HCT116 (cell line): ENCODE measurements at regions not wholly inside any gene's neighbourhood (a gene's known extent, or its start where the extent isn't known, plus 50 kb on each side); places are given as distances from the start of the nearest gene placed in this dataset.

Experiments
- CEBPB ChIP-seq: IDR thresholded peaks from 2 replicates; pipeline ENCODE4 v1.6.1; 2012; ENCODE audit warnings: low read depth
- EZH2 ChIP-seq: fragments of 200-600 bp; sonication (generic); IDR thresholded peaks from 2 replicates; pipeline ENCODE4 v1.6.1; 2017; ENCODE audit warnings: antibody characterized with exemption, mixed run types
- EZH2phosphoT487 ChIP-seq: fragments of 200-600 bp; IDR thresholded peaks from 2 replicates; pipeline ENCODE4 v1.6.1; 2018; ENCODE audit warnings: antibody characterized with exemption, borderline replicate concordance
- FOSL1 ChIP-seq: IDR thresholded peaks from 2 replicates; pipeline ENCODE4 v1.6.1; 2012; ENCODE audit warnings: low read depth
- POLR2A ChIP-seq: IDR thresholded peaks from 2 replicates; pipeline ENCODE4 v1.7.0; 2011; ENCODE audit warnings: borderline replicate concordance; ENCODE audit not compliant: insufficient read depth, insufficient read length; ENCODE audit errors: extremely low read depth
- POLR2AphosphoS5 ChIP-seq: IDR thresholded peaks from 2 replicates; pipeline ENCODE4 v1.6.1; 2011; ENCODE audit warnings: mild to moderate bottlenecking, low read depth, low read length, moderate library complexity
- SRF ChIP-seq: IDR thresholded peaks from 2 replicates; pipeline ENCODE4 v1.6.1; 2012; ENCODE audit warnings: low read depth
- TF ChIP-seq, protein P1 (sequence below), 3 experiments: fragments of 200-600 bp in 1 of 3; sonication (generic) in 1 of 3; IDR thresholded peaks in 2 of 3; conservative IDR thresholded peaks in 1 of 3; 2 replicates each; pipeline ENCODE4 v1.5.1; 2012 to 2017; ENCODE audit warnings: low read depth in 2 of 3, low read length in 2 of 3, antibody characterized with exemption in 1 of 3, borderline replicate concordance in 1 of 3, control low read depth in 1 of 3, mild to moderate bottlenecking in 1 of 3, mixed read lengths in 1 of 3, mixed run types in 1 of 3, moderate library complexity in 1 of 3; ENCODE audit not compliant: insufficient read depth in 1 of 3
- TF ChIP-seq, protein P2 (sequence below): IDR thresholded peaks from 2 replicates; pipeline ENCODE4 v1.6.1; 2012; ENCODE audit warnings: low read depth

DNA sequence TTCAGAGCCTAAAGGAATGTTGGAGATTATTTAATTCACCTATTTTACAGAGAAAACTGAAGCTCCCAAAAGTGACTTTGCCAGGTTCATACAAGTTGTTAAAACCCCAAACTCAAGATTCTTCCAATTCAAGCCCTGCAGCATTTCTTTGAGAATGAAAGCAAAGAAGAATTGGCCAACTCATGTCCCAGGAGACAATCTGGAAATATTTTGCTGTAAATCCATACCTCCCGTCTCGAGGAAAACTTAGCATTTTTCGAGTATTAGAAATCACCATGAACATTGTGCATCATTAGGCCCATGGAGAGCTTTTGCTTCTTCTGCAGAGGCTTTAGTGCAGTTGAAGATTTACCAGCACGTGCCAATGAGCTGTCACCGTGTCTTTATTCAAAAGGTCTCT is 176.4 kb upstream of the KCNJ16 start:
- TF ChIP-seq FOSL1, result no peak
- TF ChIP-seq CEBPB, result no peak
- TF ChIP-seq, protein P1, sequence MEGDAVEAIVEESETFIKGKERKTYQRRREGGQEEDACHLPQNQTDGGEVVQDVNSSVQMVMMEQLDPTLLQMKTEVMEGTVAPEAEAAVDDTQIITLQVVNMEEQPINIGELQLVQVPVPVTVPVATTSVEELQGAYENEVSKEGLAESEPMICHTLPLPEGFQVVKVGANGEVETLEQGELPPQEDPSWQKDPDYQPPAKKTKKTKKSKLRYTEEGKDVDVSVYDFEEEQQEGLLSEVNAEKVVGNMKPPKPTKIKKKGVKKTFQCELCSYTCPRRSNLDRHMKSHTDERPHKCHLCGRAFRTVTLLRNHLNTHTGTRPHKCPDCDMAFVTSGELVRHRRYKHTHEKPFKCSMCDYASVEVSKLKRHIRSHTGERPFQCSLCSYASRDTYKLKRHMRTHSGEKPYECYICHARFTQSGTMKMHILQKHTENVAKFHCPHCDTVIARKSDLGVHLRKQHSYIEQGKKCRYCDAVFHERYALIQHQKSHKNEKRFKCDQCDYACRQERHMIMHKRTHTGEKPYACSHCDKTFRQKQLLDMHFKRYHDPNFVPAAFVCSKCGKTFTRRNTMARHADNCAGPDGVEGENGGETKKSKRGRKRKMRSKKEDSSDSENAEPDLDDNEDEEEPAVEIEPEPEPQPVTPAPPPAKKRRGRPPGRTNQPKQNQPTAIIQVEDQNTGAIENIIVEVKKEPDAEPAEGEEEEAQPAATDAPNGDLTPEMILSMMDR (IDR thresholded peaks at IDR 0.05 in 2 of 3, conservative IDR thresholded peaks at IDR 0.05 in 1 of 3; ENCODE audit: borderline replicate concordance in 1 of 3, insufficient read depth in 1 of 3, low read depth in 2 of 3, low read length in 2 of 3), result no peak
- no peak for TF ChIP-seq EZH2
- TF ChIP-seq POLR2AphosphoS5, result no peak
- TF ChIP-seq, protein P2, sequence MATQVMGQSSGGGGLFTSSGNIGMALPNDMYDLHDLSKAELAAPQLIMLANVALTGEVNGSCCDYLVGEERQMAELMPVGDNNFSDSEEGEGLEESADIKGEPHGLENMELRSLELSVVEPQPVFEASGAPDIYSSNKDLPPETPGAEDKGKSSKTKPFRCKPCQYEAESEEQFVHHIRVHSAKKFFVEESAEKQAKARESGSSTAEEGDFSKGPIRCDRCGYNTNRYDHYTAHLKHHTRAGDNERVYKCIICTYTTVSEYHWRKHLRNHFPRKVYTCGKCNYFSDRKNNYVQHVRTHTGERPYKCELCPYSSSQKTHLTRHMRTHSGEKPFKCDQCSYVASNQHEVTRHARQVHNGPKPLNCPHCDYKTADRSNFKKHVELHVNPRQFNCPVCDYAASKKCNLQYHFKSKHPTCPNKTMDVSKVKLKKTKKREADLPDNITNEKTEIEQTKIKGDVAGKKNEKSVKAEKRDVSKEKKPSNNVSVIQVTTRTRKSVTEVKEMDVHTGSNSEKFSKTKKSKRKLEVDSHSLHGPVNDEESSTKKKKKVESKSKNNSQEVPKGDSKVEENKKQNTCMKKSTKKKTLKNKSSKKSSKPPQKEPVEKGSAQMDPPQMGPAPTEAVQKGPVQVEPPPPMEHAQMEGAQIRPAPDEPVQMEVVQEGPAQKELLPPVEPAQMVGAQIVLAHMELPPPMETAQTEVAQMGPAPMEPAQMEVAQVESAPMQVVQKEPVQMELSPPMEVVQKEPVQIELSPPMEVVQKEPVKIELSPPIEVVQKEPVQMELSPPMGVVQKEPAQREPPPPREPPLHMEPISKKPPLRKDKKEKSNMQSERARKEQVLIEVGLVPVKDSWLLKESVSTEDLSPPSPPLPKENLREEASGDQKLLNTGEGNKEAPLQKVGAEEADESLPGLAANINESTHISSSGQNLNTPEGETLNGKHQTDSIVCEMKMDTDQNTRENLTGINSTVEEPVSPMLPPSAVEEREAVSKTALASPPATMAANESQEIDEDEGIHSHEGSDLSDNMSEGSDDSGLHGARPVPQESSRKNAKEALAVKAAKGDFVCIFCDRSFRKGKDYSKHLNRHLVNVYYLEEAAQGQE, result no peak
- no peak for TF ChIP-seq EZH2phosphoT487
- no peak for TF ChIP-seq SRF
- TF ChIP-seq POLR2A, result no peak
